Kidney (tissue), 13 donors: ENCODE measurements at regions not wholly inside any gene's neighbourhood (a gene's known extent, or its start where the extent isn't known, plus 50 kb on each side); places are given as distances from the start of the nearest gene placed in this dataset.

Source experiments
- DNase-seq, 5 donors: peaks; one replicate each; pipeline ENCODE4 v3.0.0-alpha.2; 2013 to 2020
- FAIRE-seq: peaks from 2 replicates; lab custom pipeline; 2012; peaks lifted over from hg19 to GRCh38; lab: Jason Lieb, UNC
- H3K27ac ChIP-seq, 2 donors: one replicate each; pipeline ENCODE4 v1.7.0; 2013; ENCODE audit warnings: low read depth in 2 of 2, low read length in 2 of 2, inconsistent platforms in 1 of 2
- H3K27me3 ChIP-seq: one replicate; pipeline ENCODE4 v1.7.1; 2013; ENCODE audit warnings: low read length, inconsistent platforms; ENCODE audit not compliant: control insufficient read depth, insufficient read depth
- H3K36me3 ChIP-seq, 3 donors: one replicate each; pipeline versions ENCODE4 v1.7.0 to v1.7.1; 2013; ENCODE audit warnings: low read length in 3 of 3, control low read depth in 1 of 3, inconsistent platforms in 1 of 3; ENCODE audit not compliant: insufficient read depth in 3 of 3, control insufficient read depth in 2 of 3
- H3K4me1 ChIP-seq, 3 donors: one replicate each; pipeline versions ENCODE4 v1.7.0 to v1.7.1; 2013; ENCODE audit warnings: low read length in 3 of 3, inconsistent platforms in 1 of 3, low read depth in 1 of 3; ENCODE audit not compliant: control insufficient read depth in 2 of 3, insufficient read depth in 2 of 3
- H3K4me3 ChIP-seq, 3 donors: one replicate each; pipeline versions ENCODE4 v1.7.0 to v1.8.1; 2013; ENCODE audit warnings: low read length in 3 of 3, control low read depth in 1 of 3, inconsistent platforms in 1 of 3
- H3K9ac ChIP-seq, 3 donors: one replicate each; pipeline versions ENCODE4 v1.7.0 to v1.7.1; 2013; ENCODE audit warnings: low read length in 3 of 3, control low read depth in 1 of 3, inconsistent platforms in 1 of 3
- H3K9me3 ChIP-seq, 3 donors: one replicate each; pipeline versions ENCODE4 v1.7.0 to v1.7.1; 2013; ENCODE audit warnings: low read length in 3 of 3, control low read depth in 1 of 3, inconsistent platforms in 1 of 3; ENCODE audit not compliant: control insufficient read depth in 2 of 3, insufficient read depth in 1 of 3
- CTCF ChIP-seq: IDR thresholded peaks from 3 replicates; pipeline ENCODE4 v1.5.1; 2012; ENCODE audit warnings: mild to moderate bottlenecking, moderate library complexity, borderline replicate concordance; ENCODE audit not compliant: insufficient read depth; ENCODE audit errors: extremely low read depth
- intact Hi-C: fragments of 100-400 bp; cut with DNase I; formaldehyde crosslinking; loops from one replicate; pipeline ENCODE4 v1.11.1; 2022
- donor health status: control.
- donor health status: control.
- donor health status: control.
- donor health status: control.
- donor health status: control.
- donor health status: DM: yes; HTN: yes; CAD: no.
- donor health status: Normal renal cell carcinoma (clear cell type).

DNA sequence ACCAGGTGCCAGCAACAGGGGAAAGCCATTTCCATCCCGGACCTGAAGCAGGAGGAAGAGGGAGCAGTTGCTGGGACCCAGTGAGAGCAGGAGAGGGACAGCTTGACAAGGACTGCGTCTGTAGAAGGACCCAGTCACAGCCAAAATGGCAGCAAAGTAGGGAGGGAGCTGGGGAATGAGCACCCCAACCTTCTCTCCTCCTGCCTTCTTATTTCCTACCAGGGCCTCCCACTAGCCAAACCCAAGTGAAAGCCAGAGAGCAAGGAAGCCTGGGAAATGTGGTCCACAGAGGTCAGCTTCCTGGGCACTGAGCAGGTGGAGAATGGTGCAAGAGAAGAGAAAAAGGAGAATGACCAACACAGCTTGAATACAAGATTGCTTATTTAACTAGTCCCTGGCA is 108.5 kb upstream of the MYL2 start:
- H3K4me3 ChIP-seq: no peak overlapping the region

GRCh38 chr12:111027431-111027830 is 107.1 kb upstream of the MYL2 start:
- DNase-seq: no peak
- H3K4me1 ChIP-seq: no peaks in the 10 kb centered on the region
- no peaks in the 10 kb centered on the region for H3K36me3 ChIP-seq
- no peak for TF ChIP-seq CTCF
- intact Hi-C loops: no loop called here
- H3K27me3 ChIP-seq: peaks cover 3% of the 10 kb centered on the region
- no peak overlapping the region for H3K9ac ChIP-seq
- no peak overlapping the region for H3K27ac ChIP-seq
- FAIRE-seq: no peak
- no peaks in the 10 kb centered on the region for H3K9me3 ChIP-seq
- no peak overlapping the region for H3K4me3 ChIP-seq

More for the DNA sequence above, 108.5 kb upstream of the MYL2 start:
- no peak for TF ChIP-seq CTCF
- no peaks in the 10 kb centered on the region for H3K4me1 ChIP-seq
- H3K36me3 ChIP-seq: no peaks in the 10 kb centered on the region
- no peak for DNase-seq
- no peak for FAIRE-seq
- no peak overlapping the region for H3K27ac ChIP-seq
- intact Hi-C loops: no loop called here
- no peaks in the 10 kb centered on the region for H3K9me3 ChIP-seq
- peaks cover 6% of the 10 kb centered on the region for H3K27me3 ChIP-seq
- no peak overlapping the region for H3K9ac ChIP-seq

- no peak overlapping the region for H3K9ac ChIP-seq
- no peaks in the 10 kb centered on the region for H3K9me3 ChIP-seq
- no peak for FAIRE-seq
- H3K4me3 ChIP-seq: no peak overlapping the region
- H3K36me3 ChIP-seq: no peaks in the 10 kb centered on the region
- DNase-seq: no peak
- no peaks in the 10 kb centered on the region for H3K4me1 ChIP-seq
- H3K27ac ChIP-seq: no peak overlapping the region
- no peaks in the 10 kb centered on the region for H3K27me3 ChIP-seq
- no peak for TF ChIP-seq CTCF
- intact Hi-C loops: no loop called here
Measured at GRCh38 chr12:111025792-111026430, 105.5 kb upstream of the MYL2 start.

DNA sequence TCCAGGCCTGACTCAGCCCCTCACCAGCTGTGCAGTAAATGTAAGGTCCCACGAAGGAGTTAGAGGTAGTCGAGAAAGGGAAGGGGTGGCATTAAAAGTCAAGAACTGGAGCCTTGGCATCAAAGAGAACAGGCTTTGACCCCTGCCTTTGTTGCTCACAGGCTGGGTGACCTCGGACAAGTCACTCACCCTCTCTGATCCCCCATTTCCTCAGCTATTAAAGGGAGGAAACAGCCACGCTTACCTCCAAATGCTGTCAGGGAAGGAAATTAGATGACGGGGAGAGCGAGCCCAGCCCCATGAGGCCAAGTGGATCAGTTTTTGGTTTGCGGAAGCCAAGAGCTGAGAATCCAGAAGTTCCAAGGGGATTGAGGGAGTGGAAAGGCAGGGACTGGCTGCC is 104.9 kb upstream of the MYL2 start:
- DNase-seq (no peak), FAIRE-seq (no peak)
- no peaks in the 10 kb centered on the region for H3K36me3 ChIP-seq
- no peak overlapping the region for H3K27ac ChIP-seq
- H3K4me3 ChIP-seq: no peak overlapping the region
- no peaks in the 10 kb centered on the region for H3K27me3 ChIP-seq
- no peak for TF ChIP-seq CTCF
- intact Hi-C loops: no loop called here
- no peaks in the 10 kb centered on the region for H3K9me3 ChIP-seq
- H3K9ac ChIP-seq: no peak overlapping the region
- no peaks in the 10 kb centered on the region for H3K4me1 ChIP-seq
